ENCODE measurements at regions not wholly inside any gene's neighbourhood (a gene's known extent, or its start where the extent isn't known, plus 50 kb on each side); places are given as distances from the start of the nearest gene placed in this dataset.

GRCh38 chr5:67393211-67393610 is 196.6 kb upstream of the CD180 start:
- TF ChIP-seq, protein P1, sequence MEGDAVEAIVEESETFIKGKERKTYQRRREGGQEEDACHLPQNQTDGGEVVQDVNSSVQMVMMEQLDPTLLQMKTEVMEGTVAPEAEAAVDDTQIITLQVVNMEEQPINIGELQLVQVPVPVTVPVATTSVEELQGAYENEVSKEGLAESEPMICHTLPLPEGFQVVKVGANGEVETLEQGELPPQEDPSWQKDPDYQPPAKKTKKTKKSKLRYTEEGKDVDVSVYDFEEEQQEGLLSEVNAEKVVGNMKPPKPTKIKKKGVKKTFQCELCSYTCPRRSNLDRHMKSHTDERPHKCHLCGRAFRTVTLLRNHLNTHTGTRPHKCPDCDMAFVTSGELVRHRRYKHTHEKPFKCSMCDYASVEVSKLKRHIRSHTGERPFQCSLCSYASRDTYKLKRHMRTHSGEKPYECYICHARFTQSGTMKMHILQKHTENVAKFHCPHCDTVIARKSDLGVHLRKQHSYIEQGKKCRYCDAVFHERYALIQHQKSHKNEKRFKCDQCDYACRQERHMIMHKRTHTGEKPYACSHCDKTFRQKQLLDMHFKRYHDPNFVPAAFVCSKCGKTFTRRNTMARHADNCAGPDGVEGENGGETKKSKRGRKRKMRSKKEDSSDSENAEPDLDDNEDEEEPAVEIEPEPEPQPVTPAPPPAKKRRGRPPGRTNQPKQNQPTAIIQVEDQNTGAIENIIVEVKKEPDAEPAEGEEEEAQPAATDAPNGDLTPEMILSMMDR (IDR thresholded peaks at IDR 0.05 in 2 of 3, conservative IDR thresholded peaks at IDR 0.05 in 1 of 3; ENCODE audit: borderline replicate concordance in 1 of 3, insufficient read depth in 1 of 3, low read depth in 2 of 3, low read length in 2 of 3) = no peak
- no peak for TF ChIP-seq POLR2AphosphoS5 (IDR thresholded peaks at IDR 0.05; ENCODE audit: low read depth, low read length)
- TF ChIP-seq, protein P2, sequence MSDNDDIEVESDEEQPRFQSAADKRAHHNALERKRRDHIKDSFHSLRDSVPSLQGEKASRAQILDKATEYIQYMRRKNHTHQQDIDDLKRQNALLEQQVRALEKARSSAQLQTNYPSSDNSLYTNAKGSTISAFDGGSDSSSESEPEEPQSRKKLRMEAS (IDR thresholded peaks at IDR 0.05) = no peak
- TF ChIP-seq, protein P3, sequence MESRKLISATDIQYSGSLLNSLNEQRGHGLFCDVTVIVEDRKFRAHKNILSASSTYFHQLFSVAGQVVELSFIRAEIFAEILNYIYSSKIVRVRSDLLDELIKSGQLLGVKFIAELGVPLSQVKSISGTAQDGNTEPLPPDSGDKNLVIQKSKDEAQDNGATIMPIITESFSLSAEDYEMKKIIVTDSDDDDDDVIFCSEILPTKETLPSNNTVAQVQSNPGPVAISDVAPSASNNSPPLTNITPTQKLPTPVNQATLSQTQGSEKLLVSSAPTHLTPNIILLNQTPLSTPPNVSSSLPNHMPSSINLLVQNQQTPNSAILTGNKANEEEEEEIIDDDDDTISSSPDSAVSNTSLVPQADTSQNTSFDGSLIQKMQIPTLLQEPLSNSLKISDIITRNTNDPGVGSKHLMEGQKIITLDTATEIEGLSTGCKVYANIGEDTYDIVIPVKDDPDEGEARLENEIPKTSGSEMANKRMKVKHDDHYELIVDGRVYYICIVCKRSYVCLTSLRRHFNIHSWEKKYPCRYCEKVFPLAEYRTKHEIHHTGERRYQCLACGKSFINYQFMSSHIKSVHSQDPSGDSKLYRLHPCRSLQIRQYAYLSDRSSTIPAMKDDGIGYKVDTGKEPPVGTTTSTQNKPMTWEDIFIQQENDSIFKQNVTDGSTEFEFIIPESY (IDR thresholded peaks at IDR 0.05; ENCODE audit: extremely low read depth, insufficient replicate concordance, low read length) = no peak
- no peak for TF ChIP-seq POLR2A (IDR thresholded peaks at IDR 0.05; ENCODE audit: borderline replicate concordance, extremely low read depth, insufficient read depth, insufficient read length)
- no peak for TF ChIP-seq REST (IDR thresholded peaks at IDR 0.05; ENCODE audit: low read depth)
- TF ChIP-seq SRF (IDR thresholded peaks at IDR 0.05; ENCODE audit: low read depth) = no peak
- no peak for TF ChIP-seq RAD21 (IDR thresholded peaks at IDR 0.05; ENCODE audit: low read depth)
- TF ChIP-seq EZH2 (IDR thresholded peaks at IDR 0.05) = no peak
- no peak for TF ChIP-seq ZNF274 (IDR thresholded peaks at IDR 0.05; ENCODE audit: low read depth, low read length)
- no peak for TF ChIP-seq ZFX (IDR thresholded peaks at IDR 0.05)
- no peak for TF ChIP-seq CBX3 (IDR thresholded peaks at IDR 0.05; ENCODE audit: low read depth)
- no peak for TF ChIP-seq EZH2phosphoT487 (IDR thresholded peaks at IDR 0.05; ENCODE audit: borderline replicate concordance)
- no peak for TF ChIP-seq FOSL1 (IDR thresholded peaks at IDR 0.05; ENCODE audit: low read depth)
